ENCODE measurements at regions not wholly inside any gene's neighbourhood (a gene's known extent, or its start where the extent isn't known, plus 50 kb on each side); places are given as distances from the start of the nearest gene placed in this dataset.
A peak's percentile ranks its signal among the peaks of the same experiment; 100 is the strongest.

GRCh38 chr15:46354443-46354842 lies 719.6 kb downstream of the SQOR start:
- Histone ChIP-seq H3K27me3 (ENCODE audit: low read depth) (peaks cover 6% of the 10 kb centered on the region), H3K9me3 (replicated peaks) (peaks cover 19% of the 10 kb centered on the region), H3K36me3 (no peaks in the 10 kb centered on the region), H3K4me1 (no peaks in the 10 kb centered on the region), H3K4me3 (no peak overlapping the region), H3K27ac (replicated peaks) (no peak overlapping the region)
- DNase-seq = no peak
- no peak for TF ChIP-seq CTCF (IDR thresholded peaks at IDR 0.05; ENCODE audit: borderline replicate concordance)
- intact Hi-C loops (cut with micrococcal nuclease) = no loop called here

GRCh38 chr15:46365572-46365971 lies 730.7 kb downstream of the SQOR start:
- Histone ChIP-seq H3K9me3 (replicated peaks) (peaks cover 11% of the 10 kb centered on the region), H3K36me3 (no peaks in the 10 kb centered on the region), H3K4me1 (no peaks in the 10 kb centered on the region), H3K27ac (replicated peaks) (peak overlapping the region; percentile 70), H3K4me3 (peak overlapping the region; percentile 32), H3K27me3 (ENCODE audit: low read depth) (no peaks in the 10 kb centered on the region)
- intact Hi-C loops (cut with micrococcal nuclease) = no loop called here
- no peak for TF ChIP-seq CTCF (IDR thresholded peaks at IDR 0.05; ENCODE audit: borderline replicate concordance)
- peak; percentile 12 for DNase-seq

- Histone ChIP-seq H3K27ac (replicated peaks) (peak overlapping the region; percentile 70), H3K27me3 (ENCODE audit: low read depth) (no peaks in the 10 kb centered on the region), H3K9me3 (replicated peaks) (peaks cover 20% of the 10 kb centered on the region), H3K36me3 (no peaks in the 10 kb centered on the region), H3K4me3 (peak overlapping the region; percentile 32), H3K4me1 (no peaks in the 10 kb centered on the region)
- intact Hi-C loops (cut with micrococcal nuclease) = no loop called here
- no peak for DNase-seq
- TF ChIP-seq CTCF (IDR thresholded peaks at IDR 0.05; ENCODE audit: borderline replicate concordance) = no peak
These were observed 731.7 kb downstream of the SQOR start for GRCh38 chr15:46366360-46367007.

GRCh38 chr15:46383978-46384377 lies 749.1 kb downstream of the SQOR start:
- H3K4me3 ChIP-seq = no peak overlapping the region
- H3K9me3 ChIP-seq (replicated peaks) = no peaks in the 10 kb centered on the region
- no peaks in the 10 kb centered on the region for H3K4me1 ChIP-seq
- DNase-seq = no peak
- no peak for TF ChIP-seq CTCF (IDR thresholded peaks at IDR 0.05; ENCODE audit: borderline replicate concordance)
- H3K27me3 ChIP-seq (ENCODE audit: low read depth) = no peaks in the 10 kb centered on the region
- intact Hi-C loops (cut with micrococcal nuclease) = no loop called here
- H3K27ac ChIP-seq (replicated peaks) = no peak overlapping the region
- no peaks in the 10 kb centered on the region for H3K36me3 ChIP-seq

GRCh38 chr15:46386356-46386755 lies 751.5 kb downstream of the SQOR start:
- DNase-seq = no peak
- no peak overlapping the region for H3K4me3 ChIP-seq
- no peaks in the 10 kb centered on the region for H3K4me1 ChIP-seq
- peaks cover 10% of the 10 kb centered on the region for H3K9me3 ChIP-seq (replicated peaks)
- intact Hi-C loops (cut with micrococcal nuclease) = no loop called here
- H3K27me3 ChIP-seq (ENCODE audit: low read depth) = no peaks in the 10 kb centered on the region
- no peaks in the 10 kb centered on the region for H3K36me3 ChIP-seq
- H3K27ac ChIP-seq (replicated peaks) = no peak overlapping the region
- TF ChIP-seq CTCF (IDR thresholded peaks at IDR 0.05; ENCODE audit: borderline replicate concordance) = no peak
